HCT116 (cell line): ENCODE measurements at regions not wholly inside any gene's neighbourhood (a gene's known extent, or its start where the extent isn't known, plus 50 kb on each side); places are given as distances from the start of the nearest gene placed in this dataset.

Experiments used
- ATAC-seq: fragments of 200-7000 bp; cut with Tn5 transposase; 2 replicates; pipeline ENCODE4 v1.9.1; 2020; ENCODE audit warnings: mild to moderate bottlenecking, moderate library complexity
- BruUV-seq: library from RNA; stranded (reverse); fragments of 400-500 nt; replicated peaks from 2 replicates; lab custom pipeline; 2021; lab: Mats Ljungman, UMichigan
- CTCF ChIA-PET: fragments of 300-600 bp; sonication (Branson Sonifier 250); formaldehyde crosslinking; loops from one replicate; lab custom pipeline; 2021; ENCODE audit warnings: antibody characterized with exemption; lab: Charles Lee
- POLR2A ChIA-PET: fragments of 300-600, 350-600 bp; sonication (Branson Sonifier 250); formaldehyde crosslinking; loops from one replicate; lab custom pipeline; 2021; ENCODE audit warnings: antibody characterized with exemption; lab: Charles Lee
- RAD21 ChIA-PET, 2 experiments: fragments of 300-600 bp; sonication (Branson Sonifier 250); formaldehyde crosslinking; loops; one replicate each; lab custom pipeline; 2023; ENCODE audit warnings: low total read pairs in 2 of 2; ENCODE audit not compliant: uncharacterized antibody in 2 of 2, unreplicated experiment in 2 of 2, low non-redundant PET in 1 of 2; lab: Charles Lee
- DNase-seq: peaks from one replicate; pipeline ENCODE4 v3.0.0-alpha.2; 2010; ENCODE audit warnings: low read depth, low spot score
- H2AFZ ChIP-seq: fragments of 200-600 bp; shearing (Covaris generic), sonication (generic); 2 replicates; pipeline ENCODE4 v1.6.1; 2017; ENCODE audit warnings: low read depth, mixed run types, mixed read lengths, antibody characterized with exemption, low read length; ENCODE audit not compliant: poor library complexity, severe bottlenecking
- H3K27ac ChIP-seq: 2 replicates; pipeline ENCODE4 v1.5.1; 2012; ENCODE audit warnings: low read depth, low read length
- H3K27me3 ChIP-seq: fragments of 200-600 bp; sonication (generic); 2 replicates; pipeline ENCODE4 v1.6.1; 2016; ENCODE audit warnings: mixed run types, low read length, mixed read lengths; ENCODE audit not compliant: insufficient read depth
- H3K36me3 ChIP-seq, 2 experiments: fragments of 200-500 bp in 1 of 2; fragments of 200-600 bp in 1 of 2; sonication (Bioruptor generic) in 1 of 2; sonication (generic) in 1 of 2; 2 replicates each; pipeline versions ENCODE4 v1.5.1 to v1.6.1; 2014 to 2016; ENCODE audit warnings: low read length in 2 of 2, inconsistent platforms in 1 of 2, mixed read lengths in 1 of 2, mixed run types in 1 of 2; ENCODE audit not compliant: insufficient read depth in 2 of 2, control insufficient read depth in 1 of 2
- H3K4me1 ChIP-seq, 2 experiments: fragments of 200-600 bp in 1 of 2; sonication (generic) in 1 of 2; 2 replicates each; pipeline versions ENCODE4 v1.5.1 to v1.6.1; 2012 to 2017; ENCODE audit warnings: low read length in 2 of 2, inconsistent platforms in 1 of 2, mild to moderate bottlenecking in 1 of 2, mixed read lengths in 1 of 2, mixed run types in 1 of 2, moderate library complexity in 1 of 2; ENCODE audit not compliant: insufficient read depth in 2 of 2, control insufficient read depth in 1 of 2
- H3K4me2 ChIP-seq: fragments of 200-600 bp; sonication (generic); 2 replicates; pipeline ENCODE4 v1.6.1; 2017; ENCODE audit warnings: mixed run types, low read length, mixed read lengths
- H3K4me3 ChIP-seq, 2 experiments: fragments of 200-600 bp in 1 of 2; sonication (generic) in 1 of 2; replicated peaks in 1 of 2; 2 replicates each; pipeline ENCODE4 v1.5.1; 2011 to 2016; ENCODE audit warnings: low read length in 2 of 2, control low read depth in 1 of 2, low read depth in 1 of 2, mild to moderate bottlenecking in 1 of 2, mixed read lengths in 1 of 2, mixed run types in 1 of 2
- H3K79me2 ChIP-seq: fragments of 200-600 bp; sonication (generic); 2 replicates; pipeline ENCODE4 v1.6.1; 2017; ENCODE audit warnings: mild to moderate bottlenecking, mixed run types, low read length, moderate library complexity, mixed read lengths; ENCODE audit not compliant: insufficient read depth
- H3K9ac ChIP-seq: fragments of 200-600 bp; sonication (generic); 2 replicates; pipeline ENCODE4 v1.6.1; 2016; ENCODE audit warnings: low read length, mixed read lengths
- H3K9me2 ChIP-seq: fragments of 200-600 bp; sonication (generic), shearing (Covaris generic); 2 replicates; pipeline ENCODE4 v1.6.1; 2017; ENCODE audit warnings: mixed run types, mild to moderate bottlenecking, moderate library complexity; ENCODE audit not compliant: insufficient read depth
- H3K9me3 ChIP-seq, 2 experiments: fragments of 200-500 bp in 1 of 2; fragments of 200-600 bp in 1 of 2; sonication (Bioruptor generic) in 1 of 2; sonication (generic) in 1 of 2; 2 replicates each; pipeline ENCODE4 v1.6.1; 2014 to 2017; ENCODE audit warnings: low read length in 2 of 2, mixed read lengths in 2 of 2, inconsistent platforms in 1 of 2, low read depth in 1 of 2, mild to moderate bottlenecking in 1 of 2, mixed run types in 1 of 2, moderate library complexity in 1 of 2; ENCODE audit not compliant: control insufficient read depth in 1 of 2, insufficient read depth in 1 of 2
- H4K20me1 ChIP-seq: fragments of 200-600 bp; sonication (generic), shearing (Covaris generic); 2 replicates; pipeline ENCODE4 v1.6.1; 2017; ENCODE audit warnings: mixed run types, mild to moderate bottlenecking, moderate library complexity; ENCODE audit not compliant: insufficient read depth
- CBX3 ChIP-seq: IDR thresholded peaks from 2 replicates; pipeline ENCODE4 v1.6.1; 2012; ENCODE audit warnings: low read depth
- EGR1 ChIP-seq: IDR thresholded peaks from 2 replicates; pipeline ENCODE4 v1.6.1; 2012; ENCODE audit warnings: low read depth
- EZH2 ChIP-seq: fragments of 200-600 bp; sonication (generic); IDR thresholded peaks from 2 replicates; pipeline ENCODE4 v1.6.1; 2017; ENCODE audit warnings: antibody characterized with exemption, mixed run types
- FOSL1 ChIP-seq: IDR thresholded peaks from 2 replicates; pipeline ENCODE4 v1.6.1; 2012; ENCODE audit warnings: low read depth
- RAD21 ChIP-seq: IDR thresholded peaks from 2 replicates; pipeline ENCODE4 v1.6.1; 2012; ENCODE audit warnings: low read depth, mild to moderate bottlenecking
- SIN3A ChIP-seq: IDR thresholded peaks from 2 replicates; pipeline ENCODE4 v1.6.1; 2012; ENCODE audit warnings: low read depth
- intact Hi-C: fragments of 100-400 bp; cut with micrococcal nuclease; formaldehyde crosslinking; loops from 2 replicates; pipeline ENCODE4 v1.10.0; 2022
- TF ChIP-seq, protein P1 (sequence below), 3 experiments: fragments of 200-600 bp in 1 of 3; sonication (generic) in 1 of 3; IDR thresholded peaks in 2 of 3; conservative IDR thresholded peaks in 1 of 3; 2 replicates each; pipeline ENCODE4 v1.5.1; 2012 to 2017; ENCODE audit warnings: low read depth in 2 of 3, low read length in 2 of 3, antibody characterized with exemption in 1 of 3, borderline replicate concordance in 1 of 3, control low read depth in 1 of 3, mild to moderate bottlenecking in 1 of 3, mixed read lengths in 1 of 3, mixed run types in 1 of 3, moderate library complexity in 1 of 3; ENCODE audit not compliant: insufficient read depth in 1 of 3
- TF ChIP-seq, protein P2 (sequence below): IDR thresholded peaks from 2 replicates; pipeline ENCODE4 v1.6.1; 2012; ENCODE audit warnings: low read depth

DNA sequence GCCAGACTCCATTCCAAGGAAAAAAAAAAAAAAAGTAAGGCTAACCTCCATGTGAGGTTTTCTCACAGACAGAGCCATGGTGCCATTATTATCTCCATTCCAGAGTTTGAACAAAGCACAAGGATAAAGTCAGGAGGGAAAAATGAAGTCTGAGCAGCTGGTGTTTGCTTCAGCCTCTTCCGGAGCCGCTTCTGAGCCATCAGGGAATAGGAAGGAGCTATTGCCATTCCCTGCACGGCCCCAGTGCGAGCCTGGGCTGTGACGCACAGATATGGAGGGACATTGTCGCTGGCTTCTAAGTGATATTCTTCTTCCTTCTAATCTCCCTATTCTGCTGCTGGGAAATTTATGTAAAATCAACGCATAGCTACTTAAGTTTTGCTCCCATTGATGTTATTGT lies 69.5 kb upstream of the PIRT start:
- DNase-seq (no peak), ATAC-seq (no peak)
- H3K79me2 ChIP-seq, result no peaks in the 10 kb centered on the region
- BruUV-seq, result no TSS peak
- no peak overlapping the region for H2AFZ ChIP-seq
- no peak overlapping the region for H3K9ac ChIP-seq
- TF ChIP-seq RAD21, result no peak
- no peak for TF ChIP-seq EZH2
- no peak for TF ChIP-seq FOSL1
- TF ChIP-seq, protein P1, sequence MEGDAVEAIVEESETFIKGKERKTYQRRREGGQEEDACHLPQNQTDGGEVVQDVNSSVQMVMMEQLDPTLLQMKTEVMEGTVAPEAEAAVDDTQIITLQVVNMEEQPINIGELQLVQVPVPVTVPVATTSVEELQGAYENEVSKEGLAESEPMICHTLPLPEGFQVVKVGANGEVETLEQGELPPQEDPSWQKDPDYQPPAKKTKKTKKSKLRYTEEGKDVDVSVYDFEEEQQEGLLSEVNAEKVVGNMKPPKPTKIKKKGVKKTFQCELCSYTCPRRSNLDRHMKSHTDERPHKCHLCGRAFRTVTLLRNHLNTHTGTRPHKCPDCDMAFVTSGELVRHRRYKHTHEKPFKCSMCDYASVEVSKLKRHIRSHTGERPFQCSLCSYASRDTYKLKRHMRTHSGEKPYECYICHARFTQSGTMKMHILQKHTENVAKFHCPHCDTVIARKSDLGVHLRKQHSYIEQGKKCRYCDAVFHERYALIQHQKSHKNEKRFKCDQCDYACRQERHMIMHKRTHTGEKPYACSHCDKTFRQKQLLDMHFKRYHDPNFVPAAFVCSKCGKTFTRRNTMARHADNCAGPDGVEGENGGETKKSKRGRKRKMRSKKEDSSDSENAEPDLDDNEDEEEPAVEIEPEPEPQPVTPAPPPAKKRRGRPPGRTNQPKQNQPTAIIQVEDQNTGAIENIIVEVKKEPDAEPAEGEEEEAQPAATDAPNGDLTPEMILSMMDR (IDR thresholded peaks at IDR 0.05 in 2 of 3, conservative IDR thresholded peaks at IDR 0.05 in 1 of 3; ENCODE audit: borderline replicate concordance in 1 of 3, insufficient read depth in 1 of 3, low read depth in 2 of 3, low read length in 2 of 3), result no peak
- no peak for TF ChIP-seq SIN3A
- no peak for TF ChIP-seq CBX3
- TF ChIP-seq, protein P2, sequence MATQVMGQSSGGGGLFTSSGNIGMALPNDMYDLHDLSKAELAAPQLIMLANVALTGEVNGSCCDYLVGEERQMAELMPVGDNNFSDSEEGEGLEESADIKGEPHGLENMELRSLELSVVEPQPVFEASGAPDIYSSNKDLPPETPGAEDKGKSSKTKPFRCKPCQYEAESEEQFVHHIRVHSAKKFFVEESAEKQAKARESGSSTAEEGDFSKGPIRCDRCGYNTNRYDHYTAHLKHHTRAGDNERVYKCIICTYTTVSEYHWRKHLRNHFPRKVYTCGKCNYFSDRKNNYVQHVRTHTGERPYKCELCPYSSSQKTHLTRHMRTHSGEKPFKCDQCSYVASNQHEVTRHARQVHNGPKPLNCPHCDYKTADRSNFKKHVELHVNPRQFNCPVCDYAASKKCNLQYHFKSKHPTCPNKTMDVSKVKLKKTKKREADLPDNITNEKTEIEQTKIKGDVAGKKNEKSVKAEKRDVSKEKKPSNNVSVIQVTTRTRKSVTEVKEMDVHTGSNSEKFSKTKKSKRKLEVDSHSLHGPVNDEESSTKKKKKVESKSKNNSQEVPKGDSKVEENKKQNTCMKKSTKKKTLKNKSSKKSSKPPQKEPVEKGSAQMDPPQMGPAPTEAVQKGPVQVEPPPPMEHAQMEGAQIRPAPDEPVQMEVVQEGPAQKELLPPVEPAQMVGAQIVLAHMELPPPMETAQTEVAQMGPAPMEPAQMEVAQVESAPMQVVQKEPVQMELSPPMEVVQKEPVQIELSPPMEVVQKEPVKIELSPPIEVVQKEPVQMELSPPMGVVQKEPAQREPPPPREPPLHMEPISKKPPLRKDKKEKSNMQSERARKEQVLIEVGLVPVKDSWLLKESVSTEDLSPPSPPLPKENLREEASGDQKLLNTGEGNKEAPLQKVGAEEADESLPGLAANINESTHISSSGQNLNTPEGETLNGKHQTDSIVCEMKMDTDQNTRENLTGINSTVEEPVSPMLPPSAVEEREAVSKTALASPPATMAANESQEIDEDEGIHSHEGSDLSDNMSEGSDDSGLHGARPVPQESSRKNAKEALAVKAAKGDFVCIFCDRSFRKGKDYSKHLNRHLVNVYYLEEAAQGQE, result no peak
- no peak for TF ChIP-seq EGR1
- ChIA-PET RAD21 (no interaction called here), POLR2A (no interaction called here), CTCF (no interaction called here)
- no peaks in the 10 kb centered on the region for H3K9me2 ChIP-seq
- H3K4me2 ChIP-seq, result no peak overlapping the region
- H3K27me3 ChIP-seq, result no peaks in the 10 kb centered on the region
- H3K36me3 ChIP-seq, result no peaks in the 10 kb centered on the region
- H3K4me1 ChIP-seq, result no peaks in the 10 kb centered on the region
- no peak overlapping the region for H3K27ac ChIP-seq
- intact Hi-C loops, result no loop called here
- no peaks in the 10 kb centered on the region for H4K20me1 ChIP-seq
- no peaks in the 10 kb centered on the region; a peak in 1 of 4 replicates for H3K9me3 ChIP-seq
- no peak overlapping the region for H3K4me3 ChIP-seq
